D721Med (cell line): ENCODE measurements at regions not wholly inside any gene's neighbourhood (a gene's known extent, or its start where the extent isn't known, plus 50 kb on each side); places are given as distances from the start of the nearest gene placed in this dataset.

Experiments
- DNase-seq: peaks from one replicate; pipeline ENCODE4 v3.0.0; 2011; ENCODE audit warnings: low spot score; ENCODE audit not compliant: insufficient read length
- FAIRE-seq: peaks from 2 replicates; lab custom pipeline; 2011; peaks lifted over from hg19 to GRCh38; lab: Jason Lieb, UNC
- CTCF ChIP-seq: IDR thresholded peaks from 2 replicates; pipeline ENCODE4 v1.5.1; 2012; ENCODE audit warnings: mild to moderate bottlenecking, control low read depth; ENCODE audit not compliant: insufficient read depth; ENCODE audit errors: missing control alignments

GRCh38 chr2:129689653-129690448 lies 289.6 kb upstream of the RAB6C start:
- no peak for FAIRE-seq
- no peak for TF ChIP-seq CTCF

GRCh38 chr2:129695496-129695895 lies 284.0 kb upstream of the RAB6C start:
- no peak for TF ChIP-seq CTCF
- no peak for FAIRE-seq
- no peak for DNase-seq

More at GRCh38 chr2:129689653-129690448, 289.6 kb upstream of the RAB6C start:
- DNase-seq = no peak

- no peak for TF ChIP-seq CTCF
- no peak for DNase-seq
Measured at GRCh38 chr2:129698593-129698992, 280.9 kb upstream of the RAB6C start.

GRCh38 chr2:129699781-129700573 lies 279.5 kb upstream of the RAB6C start:
- no peak for DNase-seq
- FAIRE-seq = no peak
- no peak for TF ChIP-seq CTCF

More at GRCh38 chr2:129698593-129698992, 280.9 kb upstream of the RAB6C start:
- FAIRE-seq = no peak

DNA sequence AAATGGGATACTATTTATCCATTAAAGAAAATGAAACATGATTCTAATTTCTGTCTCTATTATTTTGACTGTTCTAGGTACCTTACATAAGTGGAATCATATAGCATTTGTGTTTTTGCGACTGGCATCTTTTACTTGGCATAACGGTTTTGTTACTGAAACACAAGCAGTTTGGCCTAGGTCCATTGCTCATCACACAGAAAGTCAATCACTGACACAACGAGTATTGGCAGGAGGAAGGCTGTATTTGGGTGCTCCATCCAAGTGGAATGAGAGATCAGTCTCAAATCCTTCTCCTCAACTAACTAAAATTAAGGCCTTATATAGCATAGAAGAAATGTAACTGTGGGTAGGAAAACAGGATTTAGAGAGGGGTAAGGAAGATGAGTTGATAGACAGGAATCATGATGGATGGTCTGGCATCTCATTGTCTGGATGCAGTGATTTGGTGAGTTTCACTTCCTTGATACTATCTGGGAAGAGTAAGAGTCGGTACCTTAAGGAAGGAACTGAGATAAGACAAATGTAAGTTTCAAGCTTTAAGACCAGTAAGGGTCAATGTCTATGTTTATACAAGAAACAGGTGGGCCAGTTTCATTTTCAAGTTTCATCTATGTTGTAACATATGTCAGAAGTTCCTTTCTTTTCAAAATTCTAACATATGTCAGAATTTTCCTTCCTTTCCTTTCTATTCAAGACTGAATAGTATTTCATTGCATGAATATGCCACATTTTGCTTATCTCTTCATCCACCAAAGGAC lies 276.9 kb upstream of the RAB6C start:
- FAIRE-seq = no peak
- no peak for DNase-seq

GRCh38 chr2:129705085-129705484 lies 274.4 kb upstream of the RAB6C start:
- no peak for DNase-seq
- no peak for TF ChIP-seq CTCF
- no peak for FAIRE-seq

More for the DNA sequence above, 276.9 kb upstream of the RAB6C start:
- TF ChIP-seq CTCF = no peak
